T-cell (primary cell): ENCODE measurements at regions not wholly inside any gene's neighbourhood (a gene's known extent, or its start where the extent isn't known, plus 50 kb on each side); places are given as distances from the start of the nearest gene placed in this dataset.
A peak's percentile ranks its signal among the peaks of the same experiment; 100 is the strongest.
"Not testable (repeated sequence)": the region's sequence is repeated elsewhere in the genome, so short reads cannot be mapped to it uniquely, and the experiment has no call there.

ENCODE experiments used
- ATAC-seq, 4 experiments: fragments of 200-7000 bp in 3 of 4; fragments of 150-1000 bp in 1 of 4; cut with Tn5 transposase; replicated peaks in 1 of 4; 1 replicate in 3 of 4; 2 replicates in 1 of 4; pipeline ENCODE4 v1.10.0; 2021; ENCODE audit warnings: moderate library complexity in 3 of 4, mild to moderate bottlenecking in 2 of 4, moderate number of reproducible peaks in 1 of 4
- CTCF ChIA-PET, 2 donors: fragments of 300-600 bp; sonication (Branson Sonifier 250); formaldehyde crosslinking; loops; one replicate each; lab custom pipeline; 2022; ENCODE audit warnings: antibody characterized with exemption in 2 of 2; lab: Charles Lee
- POLR2A ChIA-PET, 2 donors: fragments of 300-600 bp; sonication (Branson Sonifier 250); formaldehyde crosslinking; loops; one replicate each; lab custom pipeline; 2022; ENCODE audit warnings: antibody characterized with exemption in 2 of 2; lab: Charles Lee
- DNase-seq, 35 experiments: peaks; one replicate each; pipeline versions ENCODE4 v3.0.0 to v3.0.0-alpha.2; 2013 to 2023
- H3K27ac ChIP-seq: one replicate; pipeline ENCODE4 v1.5.1; 2013; ENCODE audit warnings: low read length
- H3K27me3 ChIP-seq, 2 experiments: replicated peaks in 1 of 2; 1 replicate in 1 of 2; 2 replicates in 1 of 2; pipeline versions ENCODE4 v1.6.1 to v1.7.0; 2013; ENCODE audit warnings: low read length in 1 of 2, mixed read lengths in 1 of 2; ENCODE audit not compliant: control insufficient read depth in 2 of 2, insufficient read depth in 2 of 2; ENCODE audit errors: extremely low read depth in 1 of 2
- H3K36me3 ChIP-seq, 2 donors: 1 replicate in 1 of 2; 2 replicates in 1 of 2; pipeline versions ENCODE4 v1.6.1 to v1.7.0; 2013; ENCODE audit warnings: low read length in 1 of 2; ENCODE audit not compliant: control insufficient read depth in 2 of 2, insufficient read depth in 1 of 2; ENCODE audit errors: extremely low read depth in 1 of 2
- H3K4me1 ChIP-seq, 2 experiments: 1 replicate in 1 of 2; 2 replicates in 1 of 2; pipeline versions ENCODE4 v1.6.1 to v1.7.0; 2013; ENCODE audit warnings: low read length in 2 of 2, mixed read lengths in 1 of 2; ENCODE audit not compliant: insufficient read depth in 2 of 2, control insufficient read depth in 1 of 2; ENCODE audit errors: extremely low read depth in 1 of 2
- H3K4me3 ChIP-seq, 2 donors: 1 replicate in 1 of 2; 2 replicates in 1 of 2; pipeline versions ENCODE4 v1.5.1 to v1.7.0; 2013; ENCODE audit warnings: mild to moderate bottlenecking in 2 of 2, low read length in 1 of 2, moderate library complexity in 1 of 2; ENCODE audit not compliant: control insufficient read depth in 1 of 2; ENCODE audit errors: extremely low read depth in 1 of 2
- H3K9me3 ChIP-seq: 2 replicates; pipeline ENCODE4 v1.7.0; 2013
- H3K27ac Mint-ChIP-seq, 2 donors: one replicate each; pipeline ENCODE4 v1.8.0; 2020 to 2021; ENCODE audit warnings: mild to moderate bottlenecking in 2 of 2, mixed read lengths in 2 of 2
- H3K27me3 Mint-ChIP-seq, 2 donors: one replicate each; pipeline ENCODE4 v1.8.0; 2021 to 2022; ENCODE audit warnings: mixed read lengths in 2 of 2
- H3K36me3 Mint-ChIP-seq: one replicate; pipeline ENCODE4 v1.8.0; 2021; ENCODE audit warnings: mixed read lengths
- H3K4me1 Mint-ChIP-seq, 3 donors: one replicate each; pipeline ENCODE4 v1.8.0; 2020 to 2022; ENCODE audit warnings: mixed read lengths in 3 of 3, mild to moderate bottlenecking in 1 of 3
- H3K4me3 Mint-ChIP-seq, 3 donors: one replicate each; pipeline ENCODE4 v1.8.0; 2020 to 2022; ENCODE audit warnings: mild to moderate bottlenecking in 3 of 3, mixed read lengths in 3 of 3, moderate library complexity in 3 of 3
- H3K9me3 Mint-ChIP-seq, 3 donors: one replicate each; pipeline ENCODE4 v1.8.0; 2020 to 2022; ENCODE audit warnings: mixed read lengths in 3 of 3
- WGBS: methylation state at CpG from one replicate; pipeline ENCODE4 v1.1.5; 2013; ENCODE audit warnings: missing lambda C conversion rate; ENCODE audit not compliant: insufficient coverage; 5-methylcytosine and 5-hydroxymethylcytosine counted together

GRCh38 chr6:131336596-131336995 is 201.3 kb downstream of the AKAP7 start:
- H3K4me1 Mint-ChIP-seq: peaks cover 5 to 23% (median 9%) of the 10 kb centered on the region in 3 donors
- DNase-seq (no peak), ATAC-seq (no peak)
- H3K27ac ChIP-seq: no peak overlapping the region
- H3K4me1 ChIP-seq: no peaks in the 10 kb centered on the region
- H3K9me3 Mint-ChIP-seq: no peaks in the 10 kb centered on the region
- peaks cover 10% of the 10 kb centered on the region for H3K36me3 Mint-ChIP-seq
- no peak overlapping the region for H3K27ac Mint-ChIP-seq
- H3K27me3 ChIP-seq: no peaks in the 10 kb centered on the region
- no peak overlapping the region for H3K4me3 ChIP-seq
- POLR2A ChIA-PET: no interaction called here
- no peak overlapping the region for H3K4me3 Mint-ChIP-seq
- H3K9me3 ChIP-seq: no peaks in the 10 kb centered on the region
- WGBS: no CpG with 5 or more reads among the region's 4 CpGs
- H3K36me3 ChIP-seq: no peaks in the 10 kb centered on the region
- no peaks in the 10 kb centered on the region for H3K27me3 Mint-ChIP-seq
- CTCF ChIA-PET: no interaction called here

- H3K9me3 Mint-ChIP-seq, H3K27me3 Mint-ChIP-seq, H3K27ac Mint-ChIP-seq, H3K27me3 ChIP-seq, DNase-seq, CTCF ChIA-PET, H3K9me3 ChIP-seq, H3K36me3 Mint-ChIP-seq, ATAC-seq, H3K4me3 Mint-ChIP-seq, H3K36me3 ChIP-seq, H3K27ac ChIP-seq, H3K4me1 ChIP-seq, H3K4me3 ChIP-seq: not testable (repeated sequence)
- peaks cover 15 to 20% (median 18%) of the 10 kb centered on the region in 3 donors for H3K4me1 Mint-ChIP-seq
- POLR2A ChIA-PET: interaction anchor here in 1 of 2 donors (0.8 kb wide), 1 partner anchor 23 kb away, joined by 7 read pairs; no protein-coding TSS in a partner anchor
- WGBS: no CpG with 5 or more reads among the region's 4 CpGs
These were observed 211.6 kb downstream of the AKAP7 start for GRCh38 chr6:131346896-131347295.

GRCh38 chr6:131348572-131348971 is 213.3 kb downstream of the AKAP7 start:
- no CpG with 5 or more reads among the region's 5 CpGs for WGBS

GRCh38 chr6:131349199-131349598 is 213.9 kb downstream of the AKAP7 start:
- POLR2A ChIA-PET: interaction anchor here in 1 of 2 donors (0.7 kb wide), 2 partner anchors 15 to 1852 kb away, joined by 3 to 4 read pairs; no protein-coding TSS in a partner anchor
- WGBS: no CpG with 5 or more reads among the region's 1 CpG

More at GRCh38 chr6:131348572-131348971, 213.3 kb downstream of the AKAP7 start:
- DNase-seq (no peak), ATAC-seq (peak in 2 of 4 experiments; percentile 29 to 50)
- H3K4me3 ChIP-seq: no peak overlapping the region
- no peak overlapping the region for H3K27ac ChIP-seq
- Mint-ChIP-seq H3K36me3 (peaks cover 15% of the 10 kb centered on the region), H3K4me1 (peaks cover 15 to 20% (median 18%) of the 10 kb centered on the region in 3 donors), H3K4me3 (peak overlapping the region in 1 of 3 donors; percentile 6), H3K9me3 (no peaks in the 10 kb centered on the region), H3K27ac (peak overlapping the region in 1 of 2 donors; percentile 40), H3K27me3 (no peaks in the 10 kb centered on the region)
- CTCF ChIA-PET: no interaction called here
- H3K36me3 ChIP-seq: peaks cover 0 to 2% of the 10 kb centered on the region in 2 donors
- no peaks in the 10 kb centered on the region for H3K27me3 ChIP-seq
- H3K9me3 ChIP-seq: no peaks in the 10 kb centered on the region
- POLR2A ChIA-PET: no interaction called here
- H3K4me1 ChIP-seq: peaks cover 4% of the 10 kb centered on the region in 2 experiments

GRCh38 chr6:131353106-131353505 is 217.8 kb downstream of the AKAP7 start:
- Mint-ChIP-seq H3K27me3 (no peaks in the 10 kb centered on the region), H3K36me3 (peaks cover 30% of the 10 kb centered on the region), H3K27ac (no peak overlapping the region), H3K4me3 (no peak overlapping the region), H3K4me1 (peaks cover 14 to 20% (median 19%) of the 10 kb centered on the region in 3 donors), H3K9me3 (no peaks in the 10 kb centered on the region)
- Histone ChIP-seq H3K4me3 (no peak overlapping the region), H3K36me3 (peaks cover 0 to 2% of the 10 kb centered on the region in 2 donors), H3K27ac (no peak overlapping the region), H3K9me3 (no peaks in the 10 kb centered on the region), H3K4me1 (peaks cover 4% of the 10 kb centered on the region in 2 experiments), H3K27me3 (no peaks in the 10 kb centered on the region)
- ChIA-PET POLR2A (no interaction called here), CTCF (no interaction called here)
- DNase-seq (no peak), ATAC-seq (no peak)
- 95% methylated on average over 3 of the region's 3 CpGs for WGBS

More at GRCh38 chr6:131349199-131349598, 213.9 kb downstream of the AKAP7 start:
- Mint-ChIP-seq H3K9me3 (no peaks in the 10 kb centered on the region), H3K27me3 (no peaks in the 10 kb centered on the region), H3K4me1 (peaks cover 15 to 20% (median 18%) of the 10 kb centered on the region in 3 donors), H3K4me3 (no peak overlapping the region), H3K27ac (no peak overlapping the region), H3K36me3 (peaks cover 22% of the 10 kb centered on the region)
- ATAC-seq (no peak), DNase-seq (no peak)
- Histone ChIP-seq H3K4me1 (peaks cover 4% of the 10 kb centered on the region in 2 experiments), H3K9me3 (no peaks in the 10 kb centered on the region), H3K4me3 (no peak overlapping the region), H3K27me3 (no peaks in the 10 kb centered on the region), H3K36me3 (peaks cover 0 to 2% of the 10 kb centered on the region in 2 donors), H3K27ac (no peak overlapping the region)
- CTCF ChIA-PET: interaction anchor here in 1 of 2 donors (0.6 to 0.8 kb wide), 2 partner anchors 472 to 1923 kb away, joined by 4 to 9 read pairs; no protein-coding TSS in a partner anchor

GRCh38 chr6:131353876-131354275 is 218.6 kb downstream of the AKAP7 start:
- H3K27me3 Mint-ChIP-seq: no peaks in the 10 kb centered on the region
- H3K36me3 Mint-ChIP-seq: peaks cover 26% of the 10 kb centered on the region
- H3K36me3 ChIP-seq: peaks cover 0 to under 1% of the 10 kb centered on the region in 2 donors
- no peak overlapping the region for H3K4me3 Mint-ChIP-seq
- 100% methylated on average over 1 of the region's 4 CpGs for WGBS
- peaks cover 6 to 12% (median 12%) of the 10 kb centered on the region in 3 donors for H3K4me1 Mint-ChIP-seq
- ChIA-PET POLR2A (no interaction called here), CTCF (no interaction called here)
- H3K9me3 Mint-ChIP-seq: no peaks in the 10 kb centered on the region
- DNase-seq (no peak), ATAC-seq (no peak)
- no peak overlapping the region for H3K27ac ChIP-seq
- no peaks in the 10 kb centered on the region for H3K27me3 ChIP-seq
- no peak overlapping the region for H3K4me3 ChIP-seq
- no peak overlapping the region for H3K27ac Mint-ChIP-seq
- H3K9me3 ChIP-seq: no peaks in the 10 kb centered on the region
- H3K4me1 ChIP-seq: peaks cover 0 to under 1% of the 10 kb centered on the region in 2 experiments
